ENCODE measurements at regions not wholly inside any gene's neighbourhood (a gene's known extent, or its start where the extent isn't known, plus 50 kb on each side); places are given as distances from the start of the nearest gene placed in this dataset.

GRCh38 chr18:10040287-10041011 lies 126.6 kb downstream of the VAPA start:
- Histone ChIP-seq H3K27ac (ENCODE audit: insufficient read depth in 1 of 2, low read depth in 1 of 2, low read length in 2 of 2, poor library complexity in 1 of 2, severe bottlenecking in 2 of 2) (no peak overlapping the region), H3K36me3 (ENCODE audit: control insufficient read depth in 4 of 4, insufficient read depth in 4 of 4, low read length in 3 of 4) (no peaks in the 10 kb centered on the region), H3K4me3 (ENCODE audit: control insufficient read depth in 1 of 7, extremely low read depth in 1 of 7, insufficient read depth in 4 of 7, low read depth in 2 of 7, low read length in 6 of 7) (no peak overlapping the region), H3K27me3 (replicated peaks in 2 of 5; ENCODE audit: control insufficient read depth in 4 of 5, insufficient read depth in 5 of 5, low read length in 4 of 5) (no peaks in the 10 kb centered on the region), H3K9me3 (ENCODE audit: control extremely low read depth in 1 of 5, control insufficient read depth in 4 of 5, insufficient read depth in 2 of 5, low read depth in 1 of 5, low read length in 4 of 5) (peaks cover 0 to 22% (median 13%) of the 10 kb centered on the region in 5 experiments), H3K4me1 (ENCODE audit: control extremely low read depth in 1 of 4, control insufficient read depth in 4 of 4, insufficient read depth in 4 of 4, low read length in 3 of 4) (no peaks in the 10 kb centered on the region)
- no peak for DNase-seq
- CTCF ChIA-PET: interaction anchor here (1.5 kb wide), 1 partner anchor 479 kb away, joined by 3 read pairs; no protein-coding TSS in a partner anchor
- POLR2A ChIA-PET: no interaction called here
- 90% methylated on average over 3 of the region's 4 CpGs for WGBS (ENCODE audit: insufficient coverage)

- Histone ChIP-seq H3K9me3 (ENCODE audit: control extremely low read depth in 1 of 5, control insufficient read depth in 4 of 5, insufficient read depth in 2 of 5, low read depth in 1 of 5, low read length in 4 of 5) (peaks cover 0 to 22% (median 13%) of the 10 kb centered on the region in 5 experiments), H3K4me1 (ENCODE audit: control extremely low read depth in 1 of 4, control insufficient read depth in 4 of 4, insufficient read depth in 4 of 4, low read length in 3 of 4) (no peaks in the 10 kb centered on the region), H3K27me3 (replicated peaks in 2 of 5; ENCODE audit: control insufficient read depth in 4 of 5, insufficient read depth in 5 of 5, low read length in 4 of 5) (no peaks in the 10 kb centered on the region), H3K4me3 (ENCODE audit: control insufficient read depth in 1 of 7, extremely low read depth in 1 of 7, insufficient read depth in 4 of 7, low read depth in 2 of 7, low read length in 6 of 7) (no peak overlapping the region), H3K36me3 (ENCODE audit: control insufficient read depth in 4 of 4, insufficient read depth in 4 of 4, low read length in 3 of 4) (no peaks in the 10 kb centered on the region), H3K27ac (ENCODE audit: insufficient read depth in 1 of 2, low read depth in 1 of 2, low read length in 2 of 2, poor library complexity in 1 of 2, severe bottlenecking in 2 of 2) (no peak overlapping the region)
- CTCF ChIA-PET: interaction anchor here (1.1 to 1.5 kb wide), 3 partner anchors 8 to 478 kb away, joined by 3 to 5 read pairs (median 3); no protein-coding TSS in a partner anchor
- DNase-seq: no peak
- POLR2A ChIA-PET: no interaction called here
These were observed 127.4 kb downstream of the VAPA start for GRCh38 chr18:10041180-10041579.

- H3K27ac ChIP-seq (ENCODE audit: insufficient read depth in 1 of 2, low read depth in 1 of 2, low read length in 2 of 2, poor library complexity in 1 of 2, severe bottlenecking in 2 of 2): no peak overlapping the region
- ChIA-PET POLR2A (no interaction called here), CTCF (interaction anchor here (1.1 to 1.4 kb wide), 2 partner anchors 10 to 22 kb away, joined by 3 to 5 read pairs; no protein-coding TSS in a partner anchor)
- no peaks in the 10 kb centered on the region for H3K36me3 ChIP-seq (ENCODE audit: control insufficient read depth in 4 of 4, insufficient read depth in 4 of 4, low read length in 3 of 4)
- WGBS (ENCODE audit: insufficient coverage): no CpG with 5 or more reads among the region's 5 CpGs
- H3K4me3 ChIP-seq (ENCODE audit: control insufficient read depth in 1 of 7, extremely low read depth in 1 of 7, insufficient read depth in 4 of 7, low read depth in 2 of 7, low read length in 6 of 7): no peak overlapping the region
- peak in 1 of 3 donors; percentile 5 for DNase-seq
- peaks cover 0 to 22% (median 16%) of the 10 kb centered on the region in 5 experiments for H3K9me3 ChIP-seq (ENCODE audit: control extremely low read depth in 1 of 5, control insufficient read depth in 4 of 5, insufficient read depth in 2 of 5, low read depth in 1 of 5, low read length in 4 of 5)
- H3K27me3 ChIP-seq (replicated peaks in 2 of 5; ENCODE audit: control insufficient read depth in 4 of 5, insufficient read depth in 5 of 5, low read length in 4 of 5): no peaks in the 10 kb centered on the region
- no peaks in the 10 kb centered on the region for H3K4me1 ChIP-seq (ENCODE audit: control extremely low read depth in 1 of 4, control insufficient read depth in 4 of 4, insufficient read depth in 4 of 4, low read length in 3 of 4)
These were observed 128.7 kb downstream of the VAPA start for GRCh38 chr18:10042492-10042891.

- Histone ChIP-seq H3K9me3 (ENCODE audit: control extremely low read depth in 1 of 5, control insufficient read depth in 4 of 5, insufficient read depth in 2 of 5, low read depth in 1 of 5, low read length in 4 of 5) (peaks cover 0 to 22% (median 16%) of the 10 kb centered on the region in 5 experiments), H3K36me3 (ENCODE audit: control insufficient read depth in 4 of 4, insufficient read depth in 4 of 4, low read length in 3 of 4) (no peaks in the 10 kb centered on the region), H3K4me3 (ENCODE audit: control insufficient read depth in 1 of 7, extremely low read depth in 1 of 7, insufficient read depth in 4 of 7, low read depth in 2 of 7, low read length in 6 of 7) (no peak overlapping the region), H3K27ac (ENCODE audit: insufficient read depth in 1 of 2, low read depth in 1 of 2, low read length in 2 of 2, poor library complexity in 1 of 2, severe bottlenecking in 2 of 2) (no peak overlapping the region), H3K27me3 (replicated peaks in 2 of 5; ENCODE audit: control insufficient read depth in 4 of 5, insufficient read depth in 5 of 5, low read length in 4 of 5) (no peaks in the 10 kb centered on the region), H3K4me1 (ENCODE audit: control extremely low read depth in 1 of 4, control insufficient read depth in 4 of 4, insufficient read depth in 4 of 4, low read length in 3 of 4) (no peaks in the 10 kb centered on the region)
- no peak for DNase-seq
- POLR2A ChIA-PET: no interaction called here
- WGBS (ENCODE audit: insufficient coverage): 80% methylated on average over 1 of the region's 1 CpG
- CTCF ChIA-PET: interaction anchor here (1.6 kb wide), 1 partner anchor 12 kb away, joined by 5 read pairs; no protein-coding TSS in a partner anchor
These were observed 130.2 kb downstream of the VAPA start for GRCh38 chr18:10044054-10044453.

- Histone ChIP-seq H3K4me3 (ENCODE audit: control insufficient read depth in 1 of 7, extremely low read depth in 1 of 7, insufficient read depth in 4 of 7, low read depth in 2 of 7, low read length in 6 of 7) (no peak overlapping the region), H3K27me3 (replicated peaks in 2 of 5; ENCODE audit: control insufficient read depth in 4 of 5, insufficient read depth in 5 of 5, low read length in 4 of 5) (no peaks in the 10 kb centered on the region), H3K36me3 (ENCODE audit: control insufficient read depth in 4 of 4, insufficient read depth in 4 of 4, low read length in 3 of 4) (no peaks in the 10 kb centered on the region), H3K27ac (ENCODE audit: insufficient read depth in 1 of 2, low read depth in 1 of 2, low read length in 2 of 2, poor library complexity in 1 of 2, severe bottlenecking in 2 of 2) (no peak overlapping the region), H3K4me1 (ENCODE audit: control extremely low read depth in 1 of 4, control insufficient read depth in 4 of 4, insufficient read depth in 4 of 4, low read length in 3 of 4) (no peaks in the 10 kb centered on the region), H3K9me3 (ENCODE audit: control extremely low read depth in 1 of 5, control insufficient read depth in 4 of 5, insufficient read depth in 2 of 5, low read depth in 1 of 5, low read length in 4 of 5) (peaks cover 0 to 21% (median 14%) of the 10 kb centered on the region in 5 experiments)
- ChIA-PET CTCF (interaction anchor here (1.6 kb wide), 1 partner anchor 13 kb away, joined by 5 read pairs; no protein-coding TSS in a partner anchor), POLR2A (no interaction called here)
- WGBS (ENCODE audit: insufficient coverage): 98% methylated on average over 21 of the region's 23 CpGs
- DNase-seq: no peak
These were observed 131.6 kb downstream of the VAPA start for GRCh38 chr18:10045296-10045891.

- Histone ChIP-seq H3K9me3 (ENCODE audit: control extremely low read depth in 1 of 5, control insufficient read depth in 4 of 5, insufficient read depth in 2 of 5, low read depth in 1 of 5, low read length in 4 of 5) (peaks cover 0 to 15% (median 10%) of the 10 kb centered on the region in 5 experiments), H3K36me3 (ENCODE audit: control insufficient read depth in 4 of 4, insufficient read depth in 4 of 4, low read length in 3 of 4) (no peaks in the 10 kb centered on the region), H3K4me3 (ENCODE audit: control insufficient read depth in 1 of 7, extremely low read depth in 1 of 7, insufficient read depth in 4 of 7, low read depth in 2 of 7, low read length in 6 of 7) (no peak overlapping the region), H3K27ac (ENCODE audit: insufficient read depth in 1 of 2, low read depth in 1 of 2, low read length in 2 of 2, poor library complexity in 1 of 2, severe bottlenecking in 2 of 2) (no peak overlapping the region), H3K27me3 (replicated peaks in 2 of 5; ENCODE audit: control insufficient read depth in 4 of 5, insufficient read depth in 5 of 5, low read length in 4 of 5) (no peaks in the 10 kb centered on the region), H3K4me1 (ENCODE audit: control extremely low read depth in 1 of 4, control insufficient read depth in 4 of 4, insufficient read depth in 4 of 4, low read length in 3 of 4) (no peaks in the 10 kb centered on the region)
- ChIA-PET POLR2A (no interaction called here), CTCF (no interaction called here)
- no peak for DNase-seq
- whole genome bisulfite sequencing (ENCODE audit: insufficient coverage): 98% methylated on average over 7 of the region's 13 CpGs
These were observed 132.5 kb downstream of the VAPA start for GRCh38 chr18:10046178-10046807.

- no peaks in the 10 kb centered on the region for H3K36me3 ChIP-seq (ENCODE audit: control insufficient read depth in 4 of 4, insufficient read depth in 4 of 4, low read length in 3 of 4)
- POLR2A ChIA-PET: no interaction called here
- H3K9me3 ChIP-seq (ENCODE audit: control extremely low read depth in 1 of 5, control insufficient read depth in 4 of 5, insufficient read depth in 2 of 5, low read depth in 1 of 5, low read length in 4 of 5): peaks cover 0 to 12% (median 7%) of the 10 kb centered on the region in 5 experiments
- H3K4me1 ChIP-seq (ENCODE audit: control extremely low read depth in 1 of 4, control insufficient read depth in 4 of 4, insufficient read depth in 4 of 4, low read length in 3 of 4): no peaks in the 10 kb centered on the region
- no peak overlapping the region for H3K4me3 ChIP-seq (ENCODE audit: control insufficient read depth in 1 of 7, extremely low read depth in 1 of 7, insufficient read depth in 4 of 7, low read depth in 2 of 7, low read length in 6 of 7)
- no peak overlapping the region for H3K27ac ChIP-seq (ENCODE audit: insufficient read depth in 1 of 2, low read depth in 1 of 2, low read length in 2 of 2, poor library complexity in 1 of 2, severe bottlenecking in 2 of 2)
- CTCF ChIA-PET: no interaction called here
- 98% methylated on average over 5 of the region's 6 CpGs for WGBS (ENCODE audit: insufficient coverage)
- no peak for DNase-seq
- H3K27me3 ChIP-seq (replicated peaks in 2 of 5; ENCODE audit: control insufficient read depth in 4 of 5, insufficient read depth in 5 of 5, low read length in 4 of 5): no peaks in the 10 kb centered on the region
These were observed 133.4 kb downstream of the VAPA start for GRCh38 chr18:10047237-10047636.

All from common myeloid progenitor, CD34-positive (primary cell).